Upper lobe of left lung (tissue), 6 donors: ENCODE measurements at regions not wholly inside any gene's neighbourhood (a gene's known extent, or its start where the extent isn't known, plus 50 kb on each side); places are given as distances from the start of the nearest gene placed in this dataset.

Experiments used
- ATAC-seq, 2 donors: fragments of 200-7000 bp; cut with Tn5 transposase; one replicate each; pipeline ENCODE4 v1.9.1; 2022; ENCODE audit warnings: mild to moderate bottlenecking in 2 of 2, moderate library complexity in 2 of 2; ENCODE audit not compliant: low FRiP score in 2 of 2
- DNase-seq, 2 donors: peaks; one replicate each; pipeline ENCODE4 v3.0.0-alpha.2; 2019 to 2020
- H3K27ac ChIP-seq, 4 donors: fragments of 200-600 bp; sonication (generic); one replicate each; pipeline ENCODE4 v1.5.1; 2016 to 2019
- H3K27me3 ChIP-seq, 4 donors: fragments of 200-600 bp; sonication (generic); one replicate each; pipeline ENCODE4 v1.5.1; 2017 to 2019
- H3K36me3 ChIP-seq, 4 donors: fragments of 200-600 bp; sonication (generic); one replicate each; pipeline ENCODE4 v1.5.1; 2016 to 2019
- H3K4me1 ChIP-seq, 4 donors: fragments of 200-600 bp; sonication (generic); one replicate each; pipeline ENCODE4 v1.5.1; 2018 to 2019
- H3K4me3 ChIP-seq, 4 donors: fragments of 200-600 bp; sonication (generic); one replicate each; pipeline ENCODE4 v1.5.1; 2017 to 2019; ENCODE audit warnings: mild to moderate bottlenecking in 2 of 4, moderate library complexity in 1 of 4
- H3K9me3 ChIP-seq, 4 donors: fragments of 200-600 bp; sonication (generic); one replicate each; pipeline ENCODE4 v1.5.1; 2018 to 2019
- EP300 ChIP-seq, 4 donors: sonication (generic); formaldehyde crosslinking; IDR thresholded peaks; one replicate each; pipeline ENCODE4 v1.5.1; 2017; ENCODE audit warnings: antibody characterized with exemption in 4 of 4, control low read depth in 2 of 4
- POLR2A ChIP-seq, 4 donors: fragments of 450-650 bp; IDR thresholded peaks; one replicate each; pipeline ENCODE4 v1.5.1; 2016 to 2017; ENCODE audit warnings: antibody characterized with exemption in 4 of 4, mild to moderate bottlenecking in 2 of 4
- POLR2AphosphoS5 ChIP-seq, 2 donors: sonication (generic); formaldehyde crosslinking; IDR thresholded peaks; one replicate each; pipeline ENCODE4 v1.5.1; 2017; ENCODE audit warnings: antibody characterized with exemption in 2 of 2
- WGBS, 2 donors: methylation state at CpG; one replicate each; pipeline ENCODE4 v1.1.5; 2017 to 2018; 5-methylcytosine and 5-hydroxymethylcytosine counted together
- TF ChIP-seq, protein P1 (sequence below), 6 experiments: fragments of 450-650 bp in 4 of 6; fragments of 200-600 bp in 2 of 6; sonication (generic) in 2 of 6; IDR thresholded peaks; one replicate each; pipeline ENCODE4 v1.5.1; 2016 to 2019; ENCODE audit warnings: antibody characterized with exemption in 6 of 6
- donor health status: DM: no; HTN: no; CAD: no; lungs with moderate emphysema.
- donor health status: DM: no; HTN: yes; CAD: no; lungs with severe emphysema.

DNA sequence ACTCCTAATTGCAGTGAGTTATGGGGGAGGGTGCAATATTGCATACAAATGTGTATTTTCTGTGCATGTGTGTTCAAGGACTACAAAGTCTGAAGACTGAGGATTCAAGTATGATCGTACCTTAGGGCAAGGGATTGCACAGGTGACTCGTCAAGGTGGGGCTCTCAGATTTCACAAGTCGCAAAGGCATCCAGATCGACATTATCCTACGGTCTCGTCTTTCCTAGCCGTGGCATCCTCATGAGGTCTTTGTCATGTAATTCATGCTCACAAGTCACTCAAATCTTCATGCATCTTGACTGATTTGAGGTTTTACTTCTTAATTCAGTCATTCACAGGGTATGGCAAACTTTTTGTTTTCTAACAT, 191.4 kb upstream of the HES1 start:
- no peaks in the 10 kb centered on the region for H3K27me3 ChIP-seq
- no peaks in the 10 kb centered on the region for H3K4me1 ChIP-seq
- no peak for DNase-seq
- TF ChIP-seq POLR2A (IDR thresholded peaks at IDR 0.05) (no peak), EP300 (IDR thresholded peaks at IDR 0.05) (no peak), POLR2AphosphoS5 (IDR thresholded peaks at IDR 0.05) (no peak)
- TF ChIP-seq, protein P1, sequence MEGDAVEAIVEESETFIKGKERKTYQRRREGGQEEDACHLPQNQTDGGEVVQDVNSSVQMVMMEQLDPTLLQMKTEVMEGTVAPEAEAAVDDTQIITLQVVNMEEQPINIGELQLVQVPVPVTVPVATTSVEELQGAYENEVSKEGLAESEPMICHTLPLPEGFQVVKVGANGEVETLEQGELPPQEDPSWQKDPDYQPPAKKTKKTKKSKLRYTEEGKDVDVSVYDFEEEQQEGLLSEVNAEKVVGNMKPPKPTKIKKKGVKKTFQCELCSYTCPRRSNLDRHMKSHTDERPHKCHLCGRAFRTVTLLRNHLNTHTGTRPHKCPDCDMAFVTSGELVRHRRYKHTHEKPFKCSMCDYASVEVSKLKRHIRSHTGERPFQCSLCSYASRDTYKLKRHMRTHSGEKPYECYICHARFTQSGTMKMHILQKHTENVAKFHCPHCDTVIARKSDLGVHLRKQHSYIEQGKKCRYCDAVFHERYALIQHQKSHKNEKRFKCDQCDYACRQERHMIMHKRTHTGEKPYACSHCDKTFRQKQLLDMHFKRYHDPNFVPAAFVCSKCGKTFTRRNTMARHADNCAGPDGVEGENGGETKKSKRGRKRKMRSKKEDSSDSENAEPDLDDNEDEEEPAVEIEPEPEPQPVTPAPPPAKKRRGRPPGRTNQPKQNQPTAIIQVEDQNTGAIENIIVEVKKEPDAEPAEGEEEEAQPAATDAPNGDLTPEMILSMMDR (IDR thresholded peaks at IDR 0.05), result no peak
- ATAC-seq, result no peak
- no peak overlapping the region for H3K27ac ChIP-seq
- no peaks in the 10 kb centered on the region for H3K9me3 ChIP-seq
- 83 to 93% methylated on average over 7 of the region's 7 CpGs for WGBS, 2 donors
- no peak overlapping the region for H3K4me3 ChIP-seq
- H3K36me3 ChIP-seq, result no peaks in the 10 kb centered on the region

DNA sequence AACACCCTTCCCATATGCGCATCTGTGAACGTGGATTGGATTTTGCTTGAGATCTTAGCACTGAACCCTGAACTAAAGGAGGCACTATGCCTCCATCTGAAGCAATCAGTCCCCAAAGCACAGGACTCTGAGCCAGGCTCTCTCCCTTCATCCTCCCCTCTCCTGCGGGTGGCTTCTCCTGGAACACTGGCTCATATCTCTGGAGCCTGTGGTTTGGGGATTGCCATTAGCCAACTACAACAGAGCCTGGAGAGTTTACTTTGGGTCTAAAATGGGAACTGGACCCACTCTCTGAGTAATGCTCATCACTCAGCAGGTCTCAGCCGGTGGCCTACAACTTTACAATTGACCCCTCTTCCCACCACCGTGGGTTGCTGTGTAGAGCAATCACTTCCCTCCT, 190.8 kb upstream of the HES1 start:
- Histone ChIP-seq H3K4me1 (no peaks in the 10 kb centered on the region), H3K9me3 (no peaks in the 10 kb centered on the region), H3K27me3 (no peaks in the 10 kb centered on the region), H3K4me3 (no peak overlapping the region), H3K36me3 (no peaks in the 10 kb centered on the region), H3K27ac (no peak overlapping the region)
- DNase-seq (no peak), ATAC-seq (no peak)
- TF ChIP-seq POLR2A (IDR thresholded peaks at IDR 0.05) (no peak), POLR2AphosphoS5 (IDR thresholded peaks at IDR 0.05) (no peak), EP300 (IDR thresholded peaks at IDR 0.05) (no peak)
- TF ChIP-seq, protein P1 (IDR thresholded peaks at IDR 0.05), result no peak
- 87 to 94% methylated on average over 5 of the region's 5 CpGs for WGBS, 2 donors

DNA sequence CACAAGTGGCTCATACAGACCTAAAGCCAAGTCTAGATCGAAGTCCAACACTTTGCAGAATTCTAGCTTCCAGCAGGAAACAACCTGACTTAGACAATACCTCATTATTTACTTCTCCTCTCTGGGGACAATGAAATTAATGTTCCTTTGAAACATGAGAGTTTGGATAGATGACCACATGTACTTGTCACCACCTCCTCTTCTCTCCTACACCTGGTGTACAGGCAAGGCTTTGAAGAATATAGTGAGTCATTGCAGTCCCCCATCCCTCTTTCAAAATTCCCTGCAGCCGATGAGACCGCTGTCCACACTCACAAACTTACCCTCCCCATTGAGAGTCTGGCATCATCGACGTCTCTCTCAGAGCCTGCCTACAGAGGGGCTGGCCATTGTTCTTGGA, 189.0 kb upstream of the HES1 start:
- WGBS, 2 donors, result 38 to 48% methylated on average over 5 of the region's 5 CpGs

DNA sequence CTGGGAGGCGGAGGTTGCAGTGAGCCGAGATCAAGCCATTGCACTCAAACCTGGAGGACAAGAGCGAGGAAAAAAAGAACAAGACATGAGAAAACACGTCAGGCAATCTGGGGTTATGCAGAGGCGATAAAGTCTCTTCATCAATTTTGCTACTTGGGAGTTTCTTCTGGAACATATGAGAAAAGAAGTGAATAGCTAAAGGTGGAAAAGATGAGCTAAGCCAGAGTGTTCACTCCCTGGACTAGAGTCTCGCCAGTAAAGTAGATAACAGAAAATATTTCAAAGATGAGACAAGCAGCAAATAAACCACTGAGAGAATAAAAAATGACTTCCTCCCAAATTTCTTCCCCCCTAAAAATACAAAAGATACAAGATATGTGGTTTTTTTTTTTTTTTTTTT, 188.4 kb upstream of the HES1 start:
- Histone ChIP-seq H3K4me3 (no peak overlapping the region), H3K27ac (no peak overlapping the region), H3K36me3 (no peaks in the 10 kb centered on the region), H3K27me3 (no peaks in the 10 kb centered on the region), H3K9me3 (no peaks in the 10 kb centered on the region), H3K4me1 (no peaks in the 10 kb centered on the region)
- ATAC-seq, result peak in 1 of 2 donors; percentile 81
- WGBS, 2 donors, result 86 to 92% methylated on average over 6 of the region's 6 CpGs
- TF ChIP-seq POLR2A (IDR thresholded peaks at IDR 0.05), result no peak
- no peak for TF ChIP-seq POLR2AphosphoS5 (IDR thresholded peaks at IDR 0.05)
- TF ChIP-seq EP300 (IDR thresholded peaks at IDR 0.05), result no peak
- TF ChIP-seq, protein P1 (IDR thresholded peaks at IDR 0.05), result no peak
- no peak for DNase-seq

More for the DNA sequence above, 189.0 kb upstream of the HES1 start:
- H3K4me1 ChIP-seq, result no peaks in the 10 kb centered on the region
- no peak overlapping the region for H3K4me3 ChIP-seq
- no peaks in the 10 kb centered on the region for H3K27me3 ChIP-seq
- TF ChIP-seq, protein P1 (IDR thresholded peaks at IDR 0.05), result no peak
- TF ChIP-seq POLR2A (IDR thresholded peaks at IDR 0.05), result no peak
- ATAC-seq (peak in 1 of 2 donors; percentile 75), DNase-seq (no peak)
- no peak overlapping the region for H3K27ac ChIP-seq
- no peaks in the 10 kb centered on the region for H3K9me3 ChIP-seq
- no peaks in the 10 kb centered on the region for H3K36me3 ChIP-seq

DNA sequence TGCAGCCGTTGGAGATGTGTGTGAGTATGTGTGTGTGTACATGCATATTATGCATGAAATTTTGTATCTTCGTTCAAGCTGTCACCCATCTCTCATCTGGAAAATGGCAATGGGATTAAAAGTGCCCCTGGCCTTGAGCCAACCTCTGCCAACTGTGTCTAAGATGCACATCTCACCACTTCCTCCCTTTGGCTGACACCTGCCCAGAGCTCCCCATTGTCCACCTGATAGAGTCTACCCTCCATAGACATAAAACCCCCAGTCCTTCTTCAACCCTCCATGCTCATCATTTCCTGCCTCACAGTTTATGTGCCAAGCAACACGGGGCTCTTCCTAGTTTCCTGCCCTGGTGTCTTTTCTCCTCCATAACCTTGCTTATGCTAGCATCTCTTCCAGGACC, 187.5 kb upstream of the HES1 start:
- 73 to 76% methylated on average over 3 of the region's 3 CpGs for WGBS, 2 donors
- H3K27me3 ChIP-seq, result no peaks in the 10 kb centered on the region
- TF ChIP-seq, protein P1 (IDR thresholded peaks at IDR 0.05), result no peak
- TF ChIP-seq POLR2A (IDR thresholded peaks at IDR 0.05), result no peak
- no peak for TF ChIP-seq POLR2AphosphoS5 (IDR thresholded peaks at IDR 0.05)
- no peak for TF ChIP-seq EP300 (IDR thresholded peaks at IDR 0.05)
- H3K9me3 ChIP-seq, result no peaks in the 10 kb centered on the region
- H3K27ac ChIP-seq, result no peak overlapping the region
- no peaks in the 10 kb centered on the region for H3K36me3 ChIP-seq
- DNase-seq, result no peak
- ATAC-seq, result no peak
- no peaks in the 10 kb centered on the region for H3K4me1 ChIP-seq
- H3K4me3 ChIP-seq, result no peak overlapping the region
